OCI-LY7 (cell line): ENCODE measurements at regions not wholly inside any gene's neighbourhood (a gene's known extent, or its start where the extent isn't known, plus 50 kb on each side); places are given as distances from the start of the nearest gene placed in this dataset.

Experiments used
- EZH2phosphoT487 ChIP-seq: fragments of 200-600 bp; sonication (generic); IDR thresholded peaks from 2 replicates; pipeline ENCODE4 v1.6.1; 2018; ENCODE audit warnings: low read depth, borderline replicate concordance, mild to moderate bottlenecking, mixed run types, antibody characterized with exemption, low read length, moderate library complexity, mixed read lengths
- TF ChIP-seq, protein P1 (sequence below): fragments of 200-600 bp; sonication (generic); conservative IDR thresholded peaks from 2 replicates; pipeline ENCODE4 v1.5.1; 2014; ENCODE audit warnings: mild to moderate bottlenecking, antibody characterized with exemption, low read length, moderate library complexity, mixed read lengths

DNA sequence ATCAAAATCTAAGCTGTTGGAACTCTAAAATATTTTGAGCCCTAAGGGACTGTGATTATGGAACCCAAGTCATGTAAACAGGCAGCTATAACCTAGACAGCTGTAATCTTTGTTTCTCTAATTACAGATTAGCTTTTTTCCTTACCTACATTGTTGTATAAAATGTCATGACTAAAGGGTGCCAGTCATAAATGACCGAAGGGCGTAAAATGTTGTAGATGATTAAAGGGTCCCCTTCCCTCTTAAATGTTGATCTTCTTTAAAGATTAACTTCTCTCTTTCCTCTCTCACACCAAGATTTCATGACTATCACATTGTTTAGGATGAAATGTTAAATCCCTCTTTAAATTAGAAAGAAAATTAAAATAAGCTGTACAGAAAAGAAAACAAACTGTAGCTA, 659.4 kb upstream of the NR3C2 start:
- TF ChIP-seq, protein P1, sequence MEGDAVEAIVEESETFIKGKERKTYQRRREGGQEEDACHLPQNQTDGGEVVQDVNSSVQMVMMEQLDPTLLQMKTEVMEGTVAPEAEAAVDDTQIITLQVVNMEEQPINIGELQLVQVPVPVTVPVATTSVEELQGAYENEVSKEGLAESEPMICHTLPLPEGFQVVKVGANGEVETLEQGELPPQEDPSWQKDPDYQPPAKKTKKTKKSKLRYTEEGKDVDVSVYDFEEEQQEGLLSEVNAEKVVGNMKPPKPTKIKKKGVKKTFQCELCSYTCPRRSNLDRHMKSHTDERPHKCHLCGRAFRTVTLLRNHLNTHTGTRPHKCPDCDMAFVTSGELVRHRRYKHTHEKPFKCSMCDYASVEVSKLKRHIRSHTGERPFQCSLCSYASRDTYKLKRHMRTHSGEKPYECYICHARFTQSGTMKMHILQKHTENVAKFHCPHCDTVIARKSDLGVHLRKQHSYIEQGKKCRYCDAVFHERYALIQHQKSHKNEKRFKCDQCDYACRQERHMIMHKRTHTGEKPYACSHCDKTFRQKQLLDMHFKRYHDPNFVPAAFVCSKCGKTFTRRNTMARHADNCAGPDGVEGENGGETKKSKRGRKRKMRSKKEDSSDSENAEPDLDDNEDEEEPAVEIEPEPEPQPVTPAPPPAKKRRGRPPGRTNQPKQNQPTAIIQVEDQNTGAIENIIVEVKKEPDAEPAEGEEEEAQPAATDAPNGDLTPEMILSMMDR, result no peak
- TF ChIP-seq EZH2phosphoT487, result no peak
